Testis (tissue), 2 donors: ENCODE measurements at regions not wholly inside any gene's neighbourhood (a gene's known extent, or its start where the extent isn't known, plus 50 kb on each side); places are given as distances from the start of the nearest gene placed in this dataset.

Experiments
- DNase-seq: peaks from one replicate; pipeline ENCODE4 v3.0.0-alpha.2; 2019
- H3K27ac ChIP-seq, 2 donors: fragments of 200-600 bp; sonication (generic); one replicate each; pipeline ENCODE4 v1.5.1; 2019
- H3K27me3 ChIP-seq: fragments of 200-600 bp; sonication (generic); one replicate; pipeline ENCODE4 v1.5.1; 2019
- H3K36me3 ChIP-seq: fragments of 200-600 bp; sonication (generic); one replicate; pipeline ENCODE4 v1.5.1; 2017; ENCODE audit warnings: low read depth; ENCODE audit errors: missing control alignments
- H3K4me1 ChIP-seq: fragments of 200-600 bp; sonication (generic); one replicate; pipeline ENCODE4 v1.5.1; 2019
- H3K4me3 ChIP-seq, 2 donors: fragments of 200-600 bp; sonication (generic); one replicate each; pipeline ENCODE4 v1.5.1; 2017 to 2019
- H3K9me3 ChIP-seq: fragments of 200-600 bp; sonication (generic); one replicate; pipeline ENCODE4 v1.5.1; 2017
- POLR2A ChIP-seq: fragments of 450-650 bp; IDR thresholded peaks from one replicate; pipeline ENCODE4 v1.6.1; 2017; ENCODE audit warnings: antibody characterized with exemption, mild to moderate bottlenecking, moderate library complexity
- WGBS, 2 donors: methylation state at CpG; one replicate each; pipeline ENCODE4 v1.1.5; 2018; 5-methylcytosine and 5-hydroxymethylcytosine counted together
- intact Hi-C: fragments of 100-400 bp; cut with DNase I; formaldehyde crosslinking; loops from one replicate; pipeline ENCODE4 v1.15.1; 2023; ENCODE audit warnings: low total_unique reads
- TF ChIP-seq, protein P1 (sequence below), 3 experiments: fragments of 450-650 bp in 2 of 3; fragments of 200-600 bp in 1 of 3; sonication (generic) in 1 of 3; IDR thresholded peaks; one replicate each; pipeline ENCODE4 v1.5.1; 2016 to 2019; ENCODE audit warnings: antibody characterized with exemption in 3 of 3, mild to moderate bottlenecking in 2 of 3, moderate library complexity in 1 of 3

DNA sequence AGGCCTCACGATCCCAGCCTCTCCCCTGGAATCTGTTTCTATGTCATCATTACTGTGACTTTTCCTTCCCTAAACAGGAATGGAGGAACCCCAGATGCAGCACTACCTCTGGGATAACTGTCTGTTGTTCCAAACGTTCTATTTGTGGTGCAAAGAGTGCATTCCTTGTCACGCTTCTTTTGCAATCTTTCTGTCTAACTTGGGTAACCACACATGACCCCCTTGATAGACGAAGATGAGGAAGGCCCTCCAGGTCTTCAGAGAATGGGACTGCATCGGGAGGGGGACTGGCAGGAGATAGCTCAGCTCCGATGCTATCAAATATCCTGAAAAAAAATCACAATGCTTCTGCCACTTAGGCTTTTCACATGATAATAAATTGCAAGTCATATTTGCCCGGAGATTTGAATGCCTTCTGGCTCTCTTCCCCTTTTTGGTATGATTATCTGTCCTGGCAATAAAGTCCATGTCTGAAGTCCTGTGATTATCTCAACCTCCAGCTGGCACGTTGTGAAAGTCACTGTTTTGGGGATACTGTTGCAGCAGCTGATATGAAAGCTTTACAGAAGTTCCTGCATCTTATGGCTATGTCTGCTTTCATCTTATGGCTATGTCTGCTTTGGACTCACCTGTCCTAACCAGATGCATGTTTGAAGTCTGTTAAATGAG lies 148.7 kb upstream of the LMO4 start:
- TF ChIP-seq, protein P1, sequence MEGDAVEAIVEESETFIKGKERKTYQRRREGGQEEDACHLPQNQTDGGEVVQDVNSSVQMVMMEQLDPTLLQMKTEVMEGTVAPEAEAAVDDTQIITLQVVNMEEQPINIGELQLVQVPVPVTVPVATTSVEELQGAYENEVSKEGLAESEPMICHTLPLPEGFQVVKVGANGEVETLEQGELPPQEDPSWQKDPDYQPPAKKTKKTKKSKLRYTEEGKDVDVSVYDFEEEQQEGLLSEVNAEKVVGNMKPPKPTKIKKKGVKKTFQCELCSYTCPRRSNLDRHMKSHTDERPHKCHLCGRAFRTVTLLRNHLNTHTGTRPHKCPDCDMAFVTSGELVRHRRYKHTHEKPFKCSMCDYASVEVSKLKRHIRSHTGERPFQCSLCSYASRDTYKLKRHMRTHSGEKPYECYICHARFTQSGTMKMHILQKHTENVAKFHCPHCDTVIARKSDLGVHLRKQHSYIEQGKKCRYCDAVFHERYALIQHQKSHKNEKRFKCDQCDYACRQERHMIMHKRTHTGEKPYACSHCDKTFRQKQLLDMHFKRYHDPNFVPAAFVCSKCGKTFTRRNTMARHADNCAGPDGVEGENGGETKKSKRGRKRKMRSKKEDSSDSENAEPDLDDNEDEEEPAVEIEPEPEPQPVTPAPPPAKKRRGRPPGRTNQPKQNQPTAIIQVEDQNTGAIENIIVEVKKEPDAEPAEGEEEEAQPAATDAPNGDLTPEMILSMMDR (IDR thresholded peaks at IDR 0.05): no peak
- TF ChIP-seq POLR2A: no peak
- intact Hi-C loops: no loop called here
- no peak for DNase-seq
- Histone ChIP-seq H3K4me1 (no peaks in the 10 kb centered on the region), H3K27ac (no peak overlapping the region), H3K36me3 (no peaks in the 10 kb centered on the region), H3K4me3 (no peak overlapping the region), H3K27me3 (no peaks in the 10 kb centered on the region), H3K9me3 (no peaks in the 10 kb centered on the region)
- 61 to 73% methylated on average over 8 of the region's 8 CpGs for WGBS, 2 donors

DNA sequence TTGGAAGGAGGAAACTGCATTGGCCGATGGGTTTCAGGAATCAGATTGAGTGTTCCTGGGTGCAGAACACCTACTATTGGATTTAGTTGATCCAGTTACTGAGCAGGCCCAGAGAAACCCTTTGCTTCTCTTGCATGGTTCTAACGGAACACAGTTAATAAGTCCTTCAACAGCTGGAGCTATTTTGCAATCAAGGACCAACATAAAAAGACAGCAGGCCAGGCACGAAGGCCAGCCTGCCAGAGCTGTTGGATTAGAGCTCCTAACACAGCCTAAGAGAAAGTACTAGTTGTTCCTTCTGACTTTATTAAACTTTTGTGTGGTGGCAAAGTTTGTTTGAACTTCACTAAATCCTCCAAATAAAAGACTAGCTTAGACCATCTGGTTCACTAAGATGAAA lies 148.0 kb upstream of the LMO4 start:
- DNase-seq: peak; percentile 19
- Histone ChIP-seq H3K27me3 (no peaks in the 10 kb centered on the region), H3K4me3 (no peak overlapping the region), H3K27ac (no peak overlapping the region), H3K9me3 (no peaks in the 10 kb centered on the region), H3K36me3 (no peaks in the 10 kb centered on the region), H3K4me1 (no peaks in the 10 kb centered on the region)
- TF ChIP-seq POLR2A: no peak
- TF ChIP-seq, protein P1 (IDR thresholded peaks at IDR 0.05): no peak
- WGBS, 2 donors: 72 to 85% methylated on average over 3 of the region's 3 CpGs
- intact Hi-C loops: no loop called here

DNA sequence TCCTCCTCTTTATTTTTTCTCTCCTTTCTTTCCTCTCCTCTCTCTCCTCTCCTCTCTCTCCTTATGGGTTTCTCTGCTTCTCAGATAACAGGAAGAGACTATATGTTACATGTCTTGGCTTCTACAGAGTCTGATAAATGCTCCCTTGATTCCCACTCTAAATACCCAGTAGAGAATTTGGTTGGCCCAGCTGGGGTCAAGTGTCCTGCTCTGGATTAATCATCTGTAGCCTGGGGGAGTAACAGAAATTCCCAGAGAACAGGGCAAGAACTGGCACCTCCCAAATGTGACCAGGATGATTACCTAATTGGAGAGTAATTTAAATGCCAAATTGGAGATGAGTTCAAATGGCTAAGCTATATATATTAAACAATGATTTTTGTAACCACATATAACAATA lies 146.1 kb upstream of the LMO4 start:
- no peak overlapping the region for H3K27ac ChIP-seq
- H3K36me3 ChIP-seq: no peaks in the 10 kb centered on the region
- no peaks in the 10 kb centered on the region for H3K9me3 ChIP-seq
- no peak for TF ChIP-seq POLR2A
- TF ChIP-seq, protein P1 (IDR thresholded peaks at IDR 0.05): no peak
- intact Hi-C loops: no loop called here
- no peaks in the 10 kb centered on the region for H3K4me1 ChIP-seq
- no peak for DNase-seq
- H3K27me3 ChIP-seq: no peaks in the 10 kb centered on the region
- H3K4me3 ChIP-seq: no peak overlapping the region

DNA sequence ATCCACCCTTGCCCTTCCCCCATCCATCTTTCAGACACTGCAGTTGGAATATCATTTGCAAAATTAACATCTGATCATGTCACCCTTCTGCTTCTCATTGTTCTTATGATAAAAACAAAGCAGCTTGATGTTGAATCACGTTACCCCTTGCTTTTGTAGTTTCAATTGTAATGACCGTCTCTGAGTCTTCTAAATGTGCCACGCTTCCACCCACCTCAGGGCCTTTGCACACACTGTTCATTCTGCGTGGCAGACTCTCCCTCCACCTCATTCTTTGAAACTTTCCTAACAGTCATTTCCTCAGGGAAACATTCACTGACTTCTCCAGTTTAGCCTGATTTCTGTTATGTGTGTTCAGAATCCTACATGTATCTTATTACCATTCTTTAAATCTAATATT lies 143.6 kb upstream of the LMO4 start:
- TF ChIP-seq, protein P1 (IDR thresholded peaks at IDR 0.05): no peak
- TF ChIP-seq POLR2A: no peak
- Histone ChIP-seq H3K4me3 (no peak overlapping the region), H3K27me3 (no peaks in the 10 kb centered on the region), H3K4me1 (no peaks in the 10 kb centered on the region), H3K27ac (no peak overlapping the region), H3K9me3 (no peaks in the 10 kb centered on the region), H3K36me3 (no peaks in the 10 kb centered on the region)
- intact Hi-C loops: no loop called here
- no peak for DNase-seq
- WGBS, 2 donors: 93 to 95% methylated on average over 4 of the region's 4 CpGs

DNA sequence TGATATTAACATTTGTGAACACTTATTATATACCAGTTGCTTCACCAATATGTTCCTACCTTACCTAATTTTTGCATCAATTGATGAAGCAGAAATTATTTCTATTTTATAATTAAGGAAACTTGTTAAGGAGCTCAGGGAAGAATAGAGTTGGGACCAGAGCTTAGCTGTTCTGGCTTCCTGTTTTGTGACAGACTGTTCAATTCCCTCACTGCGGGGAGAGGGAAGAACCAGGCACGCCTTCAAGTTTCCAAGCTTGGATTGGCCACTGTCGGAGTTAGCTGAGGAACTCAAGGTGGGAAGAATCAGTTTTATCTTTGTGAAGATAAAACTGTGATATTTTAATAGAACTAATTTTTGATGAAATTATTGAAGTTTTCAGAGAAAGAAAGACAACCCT lies 142.3 kb upstream of the LMO4 start:
- no peaks in the 10 kb centered on the region for H3K36me3 ChIP-seq
- 81 to 89% methylated on average over 3 of the region's 3 CpGs for WGBS, 2 donors
- no peak overlapping the region for H3K4me3 ChIP-seq
- TF ChIP-seq, protein P1 (IDR thresholded peaks at IDR 0.05): no peak
- no peak for TF ChIP-seq POLR2A
- no peak overlapping the region for H3K27ac ChIP-seq
- H3K4me1 ChIP-seq: no peaks in the 10 kb centered on the region
- intact Hi-C loops: no loop called here
- H3K9me3 ChIP-seq: no peaks in the 10 kb centered on the region
- DNase-seq: no peak
- no peaks in the 10 kb centered on the region for H3K27me3 ChIP-seq
